Upper lobe of right lung (tissue), 1 donor: ENCODE measurements at regions not wholly inside any gene's neighbourhood (a gene's known extent, or its start where the extent isn't known, plus 50 kb on each side); places are given as distances from the start of the nearest gene placed in this dataset.
"Not testable (repeated sequence)": the region's sequence is repeated elsewhere in the genome, so short reads cannot be mapped to it uniquely, and the experiment has no call there.

ENCODE experiments used
- ATAC-seq: fragments of 200-7000 bp; cut with Tn5 transposase; one replicate; pipeline ENCODE4 v1.9.1; 2020; ENCODE audit warnings: mild to moderate bottlenecking, moderate library complexity
- DNase-seq: peaks from one replicate; pipeline ENCODE4 v3.0.0-alpha.2; 2020
- H3K27ac ChIP-seq: fragments of 200-600 bp; one replicate; pipeline ENCODE4 v1.8.0; 2022
- H3K27me3 ChIP-seq: fragments of 200-600 bp; one replicate; pipeline ENCODE4 v1.8.0; 2022; ENCODE audit warnings: mild to moderate bottlenecking
- H3K36me3 ChIP-seq: fragments of 200-600 bp; one replicate; pipeline ENCODE4 v1.8.0; 2022
- H3K4me1 ChIP-seq: fragments of 200-600 bp; one replicate; pipeline ENCODE4 v1.8.0; 2022
- H3K4me3 ChIP-seq: fragments of 200-600 bp; one replicate; pipeline ENCODE4 v1.8.0; 2022; ENCODE audit warnings: mild to moderate bottlenecking
- H3K9me3 ChIP-seq: fragments of 200-600 bp; one replicate; pipeline ENCODE4 v1.8.0; 2022
- intact Hi-C: fragments of 100-400 bp; cut with DNase I; formaldehyde crosslinking; loops from one replicate; pipeline ENCODE4 v1.11.0; 2022
- TF ChIP-seq, protein P1 (sequence below): fragments of 200-600 bp; IDR thresholded peaks from one replicate; pipeline ENCODE4 v1.8.0; 2022; ENCODE audit warnings: antibody characterized with exemption
- donor health status: DM: no; HTN: yes; CAD: no; lungs with severe emphysema.

DNA sequence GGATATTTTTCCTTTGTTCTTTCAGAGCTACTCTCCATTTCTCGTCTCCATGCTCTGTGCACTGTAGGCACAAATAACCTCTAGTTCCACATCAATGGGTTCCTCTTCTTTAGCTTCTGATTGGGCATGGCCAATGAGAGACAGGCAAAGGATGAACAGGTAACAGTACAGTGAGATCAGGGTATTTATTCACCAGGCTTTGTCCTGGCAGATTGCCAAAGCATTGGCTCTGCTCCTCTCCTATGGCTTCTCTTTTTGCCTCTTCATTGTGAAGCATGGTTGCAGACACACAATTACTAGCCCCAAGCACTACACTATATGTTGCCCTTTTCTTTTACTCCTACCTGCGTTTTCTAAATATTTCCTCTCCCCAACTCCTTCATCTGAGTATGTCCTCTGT lies 215.1 kb upstream of the ARRDC3 start:
- no peak for ATAC-seq
- no peak overlapping the region for H3K27ac ChIP-seq

DNA sequence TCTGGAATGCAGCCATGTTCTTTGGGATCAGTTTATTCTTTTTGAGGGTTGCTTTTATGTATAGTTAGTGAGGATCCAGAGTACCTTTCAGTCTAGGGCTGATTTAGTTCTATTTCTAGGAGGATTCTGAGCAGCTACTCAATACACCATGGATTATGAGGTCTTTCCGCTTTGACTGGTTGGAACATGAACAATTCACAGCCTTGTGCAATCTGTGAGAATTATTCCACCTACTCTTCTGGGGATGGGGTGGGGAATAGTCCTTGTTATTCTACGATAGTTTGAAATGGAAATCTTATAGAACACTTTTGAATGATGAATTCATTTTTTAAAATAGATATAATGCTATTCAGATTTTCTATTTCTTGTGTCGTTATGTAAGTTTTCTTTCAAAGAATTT lies 212.3 kb upstream of the ARRDC3 start:
- Histone ChIP-seq H3K4me3 (no peak overlapping the region), H3K36me3 (no peaks in the 10 kb centered on the region), H3K27ac (no peak overlapping the region), H3K9me3 (peaks cover 8% of the 10 kb centered on the region), H3K27me3 (no peaks in the 10 kb centered on the region), H3K4me1 (no peaks in the 10 kb centered on the region)
- intact Hi-C loops, result no loop called here
- DNase-seq (no peak), ATAC-seq (no peak)
- TF ChIP-seq, protein P1, sequence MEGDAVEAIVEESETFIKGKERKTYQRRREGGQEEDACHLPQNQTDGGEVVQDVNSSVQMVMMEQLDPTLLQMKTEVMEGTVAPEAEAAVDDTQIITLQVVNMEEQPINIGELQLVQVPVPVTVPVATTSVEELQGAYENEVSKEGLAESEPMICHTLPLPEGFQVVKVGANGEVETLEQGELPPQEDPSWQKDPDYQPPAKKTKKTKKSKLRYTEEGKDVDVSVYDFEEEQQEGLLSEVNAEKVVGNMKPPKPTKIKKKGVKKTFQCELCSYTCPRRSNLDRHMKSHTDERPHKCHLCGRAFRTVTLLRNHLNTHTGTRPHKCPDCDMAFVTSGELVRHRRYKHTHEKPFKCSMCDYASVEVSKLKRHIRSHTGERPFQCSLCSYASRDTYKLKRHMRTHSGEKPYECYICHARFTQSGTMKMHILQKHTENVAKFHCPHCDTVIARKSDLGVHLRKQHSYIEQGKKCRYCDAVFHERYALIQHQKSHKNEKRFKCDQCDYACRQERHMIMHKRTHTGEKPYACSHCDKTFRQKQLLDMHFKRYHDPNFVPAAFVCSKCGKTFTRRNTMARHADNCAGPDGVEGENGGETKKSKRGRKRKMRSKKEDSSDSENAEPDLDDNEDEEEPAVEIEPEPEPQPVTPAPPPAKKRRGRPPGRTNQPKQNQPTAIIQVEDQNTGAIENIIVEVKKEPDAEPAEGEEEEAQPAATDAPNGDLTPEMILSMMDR, result no peak

More for the DNA sequence above, 215.1 kb upstream of the ARRDC3 start:
- Histone ChIP-seq H3K4me1 (no peaks in the 10 kb centered on the region), H3K27me3 (no peaks in the 10 kb centered on the region), H3K4me3 (no peak overlapping the region), H3K36me3 (no peaks in the 10 kb centered on the region), H3K9me3 (peaks cover 8% of the 10 kb centered on the region)
- no peak for DNase-seq
- TF ChIP-seq, protein P1, result no peak
- intact Hi-C loops, result no loop called here

DNA sequence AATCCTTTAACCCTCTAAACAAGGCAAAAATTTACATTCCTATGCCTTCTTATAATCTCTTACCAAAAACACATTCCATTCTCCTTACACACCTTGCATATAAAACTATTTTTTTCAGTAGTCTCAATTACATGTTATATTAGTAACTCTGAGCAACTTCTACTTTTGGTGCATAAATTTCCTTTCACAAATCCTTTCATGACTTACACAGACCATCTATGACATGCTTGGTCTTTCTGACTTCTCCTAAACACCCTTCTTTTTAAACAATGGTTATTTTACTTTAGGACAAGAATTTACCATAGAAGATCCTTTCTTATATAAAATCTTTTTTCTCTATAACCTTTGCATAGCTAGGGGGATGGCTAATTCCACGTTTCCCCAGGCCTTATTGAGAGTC lies 208.0 kb upstream of the ARRDC3 start:
- H3K27me3 ChIP-seq, result no peaks in the 10 kb centered on the region
- no peak overlapping the region for H3K4me3 ChIP-seq
- H3K36me3 ChIP-seq, result no peaks in the 10 kb centered on the region
- ATAC-seq, result no peak
- TF ChIP-seq, protein P1, result no peak
- intact Hi-C loops, result no loop called here
- no peak for DNase-seq
- H3K27ac ChIP-seq, result no peak overlapping the region
- no peaks in the 10 kb centered on the region for H3K4me1 ChIP-seq
- H3K9me3 ChIP-seq, result peaks cover 8% of the 10 kb centered on the region

DNA sequence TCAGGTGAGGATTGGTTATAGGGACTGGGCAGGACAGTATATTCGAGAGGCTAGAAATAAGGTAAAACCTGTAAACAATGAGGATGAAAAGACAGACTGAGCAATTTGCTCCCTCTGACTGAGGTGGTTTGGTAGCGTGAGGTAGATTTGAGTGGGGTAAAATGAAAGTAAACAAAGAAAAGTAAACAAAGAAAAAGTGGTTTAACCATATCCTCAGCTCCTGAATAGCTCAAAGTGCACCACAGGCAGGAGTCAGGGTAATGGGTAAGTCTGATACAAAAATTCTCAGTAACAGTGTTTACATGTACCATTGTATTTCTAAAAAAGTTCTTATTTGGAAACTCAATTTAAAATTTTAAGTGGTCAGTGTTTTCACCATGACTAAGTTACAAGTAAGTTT lies 203.1 kb upstream of the ARRDC3 start:
- TF ChIP-seq, protein P1, result no peak
- no peak overlapping the region for H3K4me3 ChIP-seq
- H3K9me3 ChIP-seq, result no peaks in the 10 kb centered on the region
- no peak overlapping the region for H3K27ac ChIP-seq
- peak; percentile 55 for ATAC-seq
- intact Hi-C loops, result no loop called here
- no peak for DNase-seq
- no peaks in the 10 kb centered on the region for H3K36me3 ChIP-seq
- H3K4me1 ChIP-seq, result no peaks in the 10 kb centered on the region
- H3K27me3 ChIP-seq, result no peaks in the 10 kb centered on the region

DNA sequence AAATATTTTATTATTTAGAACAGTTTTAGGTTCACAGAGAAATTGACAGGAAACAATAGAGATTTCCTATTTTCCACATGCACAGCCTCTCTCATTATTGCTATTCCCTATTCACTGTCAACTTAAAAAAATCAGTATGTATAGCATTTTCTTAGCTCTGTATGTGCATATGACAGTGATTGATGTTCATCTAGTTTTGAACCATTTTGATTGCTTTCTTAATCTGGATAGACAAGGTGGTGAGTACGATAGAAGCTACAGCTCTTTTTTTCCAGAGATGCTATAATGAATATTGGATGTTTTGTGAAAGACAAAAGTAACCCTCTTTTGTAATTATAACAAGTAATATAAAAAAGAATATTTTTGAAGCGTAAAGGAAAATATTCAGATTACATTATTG lies 201.2 kb upstream of the ARRDC3 start:
- no peaks in the 10 kb centered on the region for H3K9me3 ChIP-seq
- H3K27ac ChIP-seq, result no peak overlapping the region
- no peak for DNase-seq
- intact Hi-C loops, result no loop called here
- H3K36me3 ChIP-seq, result no peaks in the 10 kb centered on the region
- H3K4me3 ChIP-seq, result no peak overlapping the region
- no peak for ATAC-seq
- H3K4me1 ChIP-seq, result no peaks in the 10 kb centered on the region
- TF ChIP-seq, protein P1, result no peak
- no peaks in the 10 kb centered on the region for H3K27me3 ChIP-seq

DNA sequence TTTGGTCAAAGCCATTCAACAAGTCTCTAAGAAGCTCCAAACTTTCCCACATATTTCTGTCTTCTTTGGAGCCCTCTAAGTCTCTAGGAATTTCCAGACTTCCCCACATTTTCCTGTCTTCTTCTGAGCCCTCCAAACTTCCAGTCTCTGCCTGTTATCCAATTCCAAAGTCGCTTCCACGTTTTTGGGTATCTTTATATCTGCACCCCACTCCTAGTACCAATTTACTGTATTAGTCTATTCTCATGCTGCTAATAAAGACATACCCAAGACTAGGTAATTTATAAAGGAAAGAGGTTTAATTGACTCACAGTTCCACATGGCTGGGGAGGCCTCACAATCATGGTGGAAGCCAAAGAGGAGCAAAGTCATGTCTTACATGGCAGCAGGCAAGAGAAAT lies 182.9 kb upstream of the ARRDC3 start:
- intact Hi-C loops, H3K27ac ChIP-seq, DNase-seq, H3K4me3 ChIP-seq, H3K27me3 ChIP-seq, H3K36me3 ChIP-seq, ATAC-seq, H3K9me3 ChIP-seq, H3K4me1 ChIP-seq: not testable (repeated sequence)
